MG63 (cell line): ENCODE measurements at regions not wholly inside any gene's neighbourhood (a gene's known extent, or its start where the extent isn't known, plus 50 kb on each side); places are given as distances from the start of the nearest gene placed in this dataset.

Experiments used
- DNase-seq: peaks from one replicate; pipeline ENCODE4 v3.0.0-alpha.2; 2020
- H3K27me3 ChIP-seq: fragments of 250-450 bp; sonication (Bioruptor Pico); 2 replicates; pipeline ENCODE4 v1.5.1; 2020; ENCODE audit warnings: mild to moderate bottlenecking, moderate library complexity
- H3K36me3 ChIP-seq: fragments of 250-450 bp; sonication (Bioruptor Pico); 2 replicates; pipeline ENCODE4 v1.5.1; 2020; ENCODE audit warnings: mild to moderate bottlenecking, moderate library complexity
- H3K4me3 ChIP-seq: fragments of 250-450 bp; sonication (Bioruptor Pico); 2 replicates; pipeline ENCODE4 v1.5.1; 2020; ENCODE audit warnings: mild to moderate bottlenecking, moderate library complexity
- H3K9me3 ChIP-seq: fragments of 250-450 bp; sonication (Bioruptor Pico); 2 replicates; pipeline ENCODE4 v1.5.1; 2020; ENCODE audit warnings: mild to moderate bottlenecking, moderate library complexity

- Histone ChIP-seq H3K9me3 (no peaks in the 10 kb centered on the region), H3K27me3 (no peaks in the 10 kb centered on the region), H3K36me3 (no peaks in the 10 kb centered on the region), H3K4me3 (no peak overlapping the region)
- no peak for DNase-seq
Observed at GRCh38 chr11:19375440-19375839, 134.7 kb upstream of the E2F8 start.

GRCh38 chr11:19374151-19374569 lies 133.4 kb upstream of the E2F8 start:
- peak; percentile 84 for DNase-seq
- Histone ChIP-seq H3K36me3 (no peaks in the 10 kb centered on the region), H3K9me3 (no peaks in the 10 kb centered on the region), H3K27me3 (no peaks in the 10 kb centered on the region), H3K4me3 (no peak overlapping the region)

- H3K36me3 ChIP-seq, result no peaks in the 10 kb centered on the region
- H3K9me3 ChIP-seq, result no peaks in the 10 kb centered on the region
- no peaks in the 10 kb centered on the region for H3K27me3 ChIP-seq
- DNase-seq, result no peak
- no peak overlapping the region for H3K4me3 ChIP-seq
Observed at GRCh38 chr11:19372381-19372780, 131.6 kb upstream of the E2F8 start.

GRCh38 chr11:19370100-19370861 lies 129.5 kb upstream of the E2F8 start:
- Histone ChIP-seq H3K9me3 (no peaks in the 10 kb centered on the region), H3K4me3 (no peak overlapping the region), H3K36me3 (no peaks in the 10 kb centered on the region), H3K27me3 (no peaks in the 10 kb centered on the region)
- DNase-seq, result peak; percentile 40

GRCh38 chr11:19368726-19369375 lies 128.1 kb upstream of the E2F8 start:
- H3K4me3 ChIP-seq, result no peak overlapping the region
- no peaks in the 10 kb centered on the region for H3K9me3 ChIP-seq
- H3K36me3 ChIP-seq, result no peaks in the 10 kb centered on the region
- H3K27me3 ChIP-seq, result no peaks in the 10 kb centered on the region
- no peak for DNase-seq

- no peak overlapping the region for H3K4me3 ChIP-seq
- H3K9me3 ChIP-seq, result no peaks in the 10 kb centered on the region
- no peaks in the 10 kb centered on the region for H3K36me3 ChIP-seq
- DNase-seq, result peak; percentile 59
- H3K27me3 ChIP-seq, result no peaks in the 10 kb centered on the region
Observed at GRCh38 chr11:19366992-19367709, 126.4 kb upstream of the E2F8 start.

- H3K36me3 ChIP-seq, result no peaks in the 10 kb centered on the region
- H3K4me3 ChIP-seq, result no peak overlapping the region
- H3K27me3 ChIP-seq, result no peaks in the 10 kb centered on the region
- peak; percentile 28 for DNase-seq
- no peaks in the 10 kb centered on the region for H3K9me3 ChIP-seq
Observed at GRCh38 chr11:19365743-19366410, 125.1 kb upstream of the E2F8 start.

GRCh38 chr11:19359221-19360000 lies 118.7 kb upstream of the E2F8 start:
- no peak overlapping the region for H3K4me3 ChIP-seq
- no peaks in the 10 kb centered on the region for H3K9me3 ChIP-seq
- no peaks in the 10 kb centered on the region for H3K27me3 ChIP-seq
- no peaks in the 10 kb centered on the region for H3K36me3 ChIP-seq
- no peak for DNase-seq

- H3K27me3 ChIP-seq, result no peaks in the 10 kb centered on the region
- H3K9me3 ChIP-seq, result no peaks in the 10 kb centered on the region
- H3K4me3 ChIP-seq, result no peak overlapping the region
- DNase-seq, result no peak
- H3K36me3 ChIP-seq, result no peaks in the 10 kb centered on the region
Observed at GRCh38 chr11:19357943-19358342, 117.2 kb upstream of the E2F8 start.

- no peaks in the 10 kb centered on the region for H3K36me3 ChIP-seq
- H3K27me3 ChIP-seq, result no peaks in the 10 kb centered on the region
- no peaks in the 10 kb centered on the region for H3K9me3 ChIP-seq
- peak; percentile 49 for DNase-seq
- H3K4me3 ChIP-seq, result no peak overlapping the region
Observed at GRCh38 chr11:19355601-19356000, 114.9 kb upstream of the E2F8 start.

- no peaks in the 10 kb centered on the region for H3K9me3 ChIP-seq
- no peak for DNase-seq
- H3K4me3 ChIP-seq, result no peak overlapping the region
- no peaks in the 10 kb centered on the region for H3K27me3 ChIP-seq
- H3K36me3 ChIP-seq, result no peaks in the 10 kb centered on the region
Observed at GRCh38 chr11:19353287-19353850, 112.6 kb upstream of the E2F8 start.

GRCh38 chr11:19352771-19353160 lies 112.0 kb upstream of the E2F8 start:
- Histone ChIP-seq H3K4me3 (no peak overlapping the region), H3K36me3 (no peaks in the 10 kb centered on the region), H3K9me3 (no peaks in the 10 kb centered on the region), H3K27me3 (no peaks in the 10 kb centered on the region)
- no peak for DNase-seq

GRCh38 chr11:19352072-19352770 lies 111.5 kb upstream of the E2F8 start:
- no peaks in the 10 kb centered on the region for H3K9me3 ChIP-seq
- H3K4me3 ChIP-seq, result no peak overlapping the region
- H3K27me3 ChIP-seq, result peaks cover 2% of the 10 kb centered on the region; the same call in 1 of the 2 replicates
- DNase-seq, result no peak
- H3K36me3 ChIP-seq, result no peaks in the 10 kb centered on the region

- no peaks in the 10 kb centered on the region for H3K9me3 ChIP-seq
- no peak for DNase-seq
- H3K27me3 ChIP-seq, result peaks cover 5% of the 10 kb centered on the region
- H3K36me3 ChIP-seq, result no peaks in the 10 kb centered on the region
- H3K4me3 ChIP-seq, result no peak overlapping the region
Observed at GRCh38 chr11:19351426-19351825, 110.7 kb upstream of the E2F8 start.

- H3K9me3 ChIP-seq, result no peaks in the 10 kb centered on the region
- no peaks in the 10 kb centered on the region for H3K36me3 ChIP-seq
- DNase-seq, result no peak
- no peak overlapping the region for H3K4me3 ChIP-seq
- H3K27me3 ChIP-seq, result peaks cover 17% of the 10 kb centered on the region
Observed at GRCh38 chr11:19350160-19350559, 109.4 kb upstream of the E2F8 start.
